ENCODE measurements at regions not wholly inside any gene's neighbourhood (a gene's known extent, or its start where the extent isn't known, plus 50 kb on each side); places are given as distances from the start of the nearest gene placed in this dataset.
A peak's percentile ranks its signal among the peaks of the same experiment; 100 is the strongest.

GRCh38 chr10:128881086-128881485, 586.0 kb upstream of the MGMT start:
- Histone ChIP-seq H3K9ac (ENCODE audit: insufficient read depth in 1 of 2, low read length in 2 of 2) (no peak overlapping the region), H3K9me3 (ENCODE audit: control insufficient read depth in 4 of 4, insufficient read depth in 3 of 4, low read length in 3 of 4) (peaks cover 0 to 4% (median 1%) of the 10 kb centered on the region in 4 donors), H3K27me3 (ENCODE audit: control insufficient read depth in 3 of 3, insufficient read depth in 3 of 3, low read length in 2 of 3) (no peaks in the 10 kb centered on the region), H3K4me1 (ENCODE audit: control insufficient read depth in 5 of 5, insufficient read depth in 5 of 5, low read length in 5 of 5) (peaks cover 0 to 4% (median 0%) of the 10 kb centered on the region in 5 donors), H3K4me3 (no peak overlapping the region), H3K27ac (ENCODE audit: low read depth in 1 of 2, low read length in 1 of 2) (no peak overlapping the region), H3K36me3 (ENCODE audit: control insufficient read depth in 4 of 4, insufficient read depth in 4 of 4, low read length in 4 of 4) (no peaks in the 10 kb centered on the region)
- TF ChIP-seq CTCF (IDR thresholded peaks at IDR 0.05; ENCODE audit: control extremely low read depth, extremely low read depth) = no peak
- 86 to 91% methylated on average over 3 of the region's 3 CpGs for WGBS, 2 donors
- ATAC-seq (ENCODE audit: insufficient read depth, low FRiP score) (no peak), DNase-seq (no peak)

- 70 to 80% methylated on average over 13 of the region's 13 CpGs for WGBS, 2 donors
- no peaks in the 10 kb centered on the region for H3K36me3 ChIP-seq (ENCODE audit: control insufficient read depth in 4 of 4, insufficient read depth in 4 of 4, low read length in 4 of 4)
- H3K27me3 ChIP-seq (ENCODE audit: control insufficient read depth in 3 of 3, insufficient read depth in 3 of 3, low read length in 2 of 3) = no peaks in the 10 kb centered on the region
- ATAC-seq (ENCODE audit: insufficient read depth, low FRiP score) (no peak), DNase-seq (peak in 2 of 3 donors; percentile 36 to 68)
- H3K9me3 ChIP-seq (ENCODE audit: control insufficient read depth in 4 of 4, insufficient read depth in 3 of 4, low read length in 3 of 4) = peaks cover 0 to 12% (median 1%) of the 10 kb centered on the region in 4 donors
- no peak overlapping the region for H3K9ac ChIP-seq (ENCODE audit: insufficient read depth in 1 of 2, low read length in 2 of 2)
- no peak for TF ChIP-seq CTCF (IDR thresholded peaks at IDR 0.05; ENCODE audit: control extremely low read depth, extremely low read depth)
- no peak overlapping the region for H3K4me3 ChIP-seq
- H3K27ac ChIP-seq (ENCODE audit: low read depth in 1 of 2, low read length in 1 of 2) = no peak overlapping the region
- peaks cover 0 to 3% (median 0%) of the 10 kb centered on the region in 5 donors for H3K4me1 ChIP-seq (ENCODE audit: control insufficient read depth in 5 of 5, insufficient read depth in 5 of 5, low read length in 5 of 5)
Measured at GRCh38 chr10:128883231-128884032, 583.6 kb upstream of the MGMT start.

GRCh38 chr10:128884033-128884425, 583.0 kb upstream of the MGMT start:
- ATAC-seq (ENCODE audit: insufficient read depth, low FRiP score) (no peak), DNase-seq (no peak)
- H3K9me3 ChIP-seq (ENCODE audit: control insufficient read depth in 4 of 4, insufficient read depth in 3 of 4, low read length in 3 of 4) = peaks cover 0 to 12% (median 1%) of the 10 kb centered on the region in 4 donors
- H3K27me3 ChIP-seq (ENCODE audit: control insufficient read depth in 3 of 3, insufficient read depth in 3 of 3, low read length in 2 of 3) = no peaks in the 10 kb centered on the region
- H3K36me3 ChIP-seq (ENCODE audit: control insufficient read depth in 4 of 4, insufficient read depth in 4 of 4, low read length in 4 of 4) = no peaks in the 10 kb centered on the region
- no peak overlapping the region for H3K4me3 ChIP-seq
- WGBS, 2 donors = 82 to 87% methylated on average over 7 of the region's 7 CpGs
- H3K27ac ChIP-seq (ENCODE audit: low read depth in 1 of 2, low read length in 1 of 2) = no peak overlapping the region
- no peak overlapping the region for H3K9ac ChIP-seq (ENCODE audit: insufficient read depth in 1 of 2, low read length in 2 of 2)
- no peak for TF ChIP-seq CTCF (IDR thresholded peaks at IDR 0.05; ENCODE audit: control extremely low read depth, extremely low read depth)
- H3K4me1 ChIP-seq (ENCODE audit: control insufficient read depth in 5 of 5, insufficient read depth in 5 of 5, low read length in 5 of 5) = peaks cover 0 to 3% (median 0%) of the 10 kb centered on the region in 5 donors

Measured in lung (tissue), 11 donors.